ENCODE measurements at regions not wholly inside any gene's neighbourhood (a gene's known extent, or its start where the extent isn't known, plus 50 kb on each side); places are given as distances from the start of the nearest gene placed in this dataset.

- TF ChIP-seq CDX4 (CRISPR knock-in tag; IDR thresholded peaks at IDR 0.05; ENCODE audit: borderline replicate concordance) (no peak), SOX15 (CRISPR knock-in tag; IDR thresholded peaks at IDR 0.05) (no peak)
- H3K4me3 Mint-ChIP-seq = no peak overlapping the region
- no peak for ATAC-seq
- no peaks in the 10 kb centered on the region for H3K36me3 Mint-ChIP-seq
- no peaks in the 10 kb centered on the region; the same call in 1 of the 2 replicates for H3K9me3 Mint-ChIP-seq
- ChIA-PET POLR2A (no interaction called here), CTCF (no interaction called here)
- DNase-seq (ENCODE audit: low spot score) = no peak
- H3K27me3 Mint-ChIP-seq (ENCODE audit: low read depth) = no peaks in the 10 kb centered on the region; the same call in 1 of the 2 replicates
- no peak overlapping the region for H3K27ac Mint-ChIP-seq
- H3K4me1 Mint-ChIP-seq = no peaks in the 10 kb centered on the region
Measured at GRCh38 chrX:139290310-139290709, 240.2 kb upstream of the F9 start.

GRCh38 chrX:139287155-139287924, 243.2 kb upstream of the F9 start:
- H3K4me3 Mint-ChIP-seq = no peak overlapping the region
- peaks cover 11% of the 10 kb centered on the region for H3K9me3 Mint-ChIP-seq
- H3K27me3 Mint-ChIP-seq (ENCODE audit: low read depth) = no peaks in the 10 kb centered on the region
- no peak overlapping the region for H3K27ac Mint-ChIP-seq
- H3K4me1 Mint-ChIP-seq = no peaks in the 10 kb centered on the region
- ChIA-PET CTCF (no interaction called here), POLR2A (no interaction called here)
- H3K36me3 Mint-ChIP-seq = peaks cover 3% of the 10 kb centered on the region; the same call in 1 of the 2 replicates
- TF ChIP-seq ETV6 (CRISPR knock-in tag; IDR thresholded peaks at IDR 0.05) (no peak), PRDM15 (CRISPR knock-in tag; IDR thresholded peaks at IDR 0.05) (no peak), OVOL2 (CRISPR knock-in tag; IDR thresholded peaks at IDR 0.05; ENCODE audit: borderline replicate concordance) (no peak), ERG (CRISPR knock-in tag; IDR thresholded peaks at IDR 0.05) (no peak), USF2 (CRISPR knock-in tag; IDR thresholded peaks at IDR 0.05) (no peak), ZNF512 (CRISPR knock-in tag; IDR thresholded peaks at IDR 0.05; ENCODE audit: borderline replicate concordance) (no peak), AFF4 (CRISPR knock-in tag; IDR thresholded peaks at IDR 0.05; ENCODE audit: borderline replicate concordance) (no peak), PREB (CRISPR knock-in tag; IDR thresholded peaks at IDR 0.05; ENCODE audit: borderline replicate concordance) (no peak), ESRRA (CRISPR knock-in tag; IDR thresholded peaks at IDR 0.05; ENCODE audit: borderline replicate concordance) (no peak), MYBL2 (CRISPR knock-in tag; IDR thresholded peaks at IDR 0.05) (no peak), CREM (CRISPR knock-in tag; IDR thresholded peaks at IDR 0.05) (no peak), CREB1 (CRISPR knock-in tag; IDR thresholded peaks at IDR 0.05) (no peak), GTF2I (CRISPR knock-in tag; conservative IDR thresholded peaks at IDR 0.05) (no peak), MLX (CRISPR knock-in tag; IDR thresholded peaks at IDR 0.05) (no peak), GRHL2 (CRISPR knock-in tag; IDR thresholded peaks at IDR 0.05; ENCODE audit: insufficient replicate concordance, severe bottlenecking) (no peak)
- DNase-seq (ENCODE audit: low spot score) (no peak), ATAC-seq (no peak)

Data from WTC11 (cell line).